ENCODE measurements at regions not wholly inside any gene's neighbourhood (a gene's known extent, or its start where the extent isn't known, plus 50 kb on each side); places are given as distances from the start of the nearest gene placed in this dataset.

DNA sequence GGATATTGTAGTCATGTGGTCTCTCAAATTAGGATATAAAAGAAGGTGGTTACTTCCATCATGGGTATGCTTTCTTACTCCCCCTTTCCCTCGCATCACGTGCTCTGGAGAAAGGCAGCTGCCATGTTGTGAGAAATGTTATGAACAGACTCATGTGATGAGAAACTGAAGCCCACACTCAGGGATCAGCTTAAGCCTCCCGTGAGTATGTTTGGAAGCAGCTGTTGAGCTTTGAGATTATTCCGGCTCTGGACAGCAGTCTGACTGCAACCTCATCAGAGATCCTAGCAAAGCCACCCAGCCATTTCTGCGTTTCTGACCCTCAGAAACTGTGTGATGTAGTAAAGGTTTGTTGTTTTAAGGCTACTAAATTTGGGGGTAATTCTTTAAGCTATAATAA, 700.1 kb downstream of the ADCYAP1 start:
- peaks cover 0 to 2% (median 0%) of the 10 kb centered on the region in 4 experiments for H3K4me1 ChIP-seq (ENCODE audit: control extremely low read depth in 1 of 4, control insufficient read depth in 4 of 4, insufficient read depth in 4 of 4, low read length in 3 of 4)
- CTCF ChIA-PET, result interaction anchor here (1.2 kb wide), 1 partner anchor 16 kb away, joined by 3 read pairs; no protein-coding TSS in a partner anchor
- WGBS (ENCODE audit: insufficient coverage), result 95% methylated on average over 2 of the region's 5 CpGs
- no peaks in the 10 kb centered on the region for H3K9me3 ChIP-seq (ENCODE audit: control extremely low read depth in 1 of 5, control insufficient read depth in 4 of 5, insufficient read depth in 2 of 5, low read depth in 1 of 5, low read length in 4 of 5)
- H3K4me3 ChIP-seq (ENCODE audit: control insufficient read depth in 1 of 7, extremely low read depth in 1 of 7, insufficient read depth in 4 of 7, low read depth in 2 of 7, low read length in 6 of 7), result no peak overlapping the region
- POLR2A ChIA-PET, result no interaction called here
- H3K27me3 ChIP-seq (replicated peaks in 2 of 5; ENCODE audit: control insufficient read depth in 4 of 5, insufficient read depth in 5 of 5, low read length in 4 of 5), result no peaks in the 10 kb centered on the region
- no peaks in the 10 kb centered on the region for H3K36me3 ChIP-seq (ENCODE audit: control insufficient read depth in 4 of 4, insufficient read depth in 4 of 4, low read length in 3 of 4)
- H3K27ac ChIP-seq (ENCODE audit: insufficient read depth in 1 of 2, low read depth in 1 of 2, low read length in 2 of 2, poor library complexity in 1 of 2, severe bottlenecking in 2 of 2), result no peak overlapping the region
- DNase-seq, result no peak

DNA sequence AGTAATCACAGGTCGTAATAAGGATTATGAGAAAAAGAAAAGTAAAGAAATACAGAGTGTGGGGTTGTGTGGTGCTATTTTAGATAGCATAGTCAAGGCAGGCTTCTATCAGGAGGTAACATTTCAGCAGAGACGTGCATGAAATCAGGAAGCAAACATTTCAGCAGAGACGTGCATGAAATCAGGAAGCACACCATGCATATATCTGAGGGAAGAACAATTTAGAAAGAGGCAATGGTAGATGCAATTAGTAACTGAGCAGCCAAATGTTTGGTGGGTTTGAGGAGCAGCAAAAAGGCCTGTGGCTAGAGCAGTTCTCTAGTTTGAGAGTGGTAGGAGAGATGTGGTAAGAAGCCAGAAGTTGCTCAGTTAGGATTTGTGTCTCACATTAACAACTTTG, 713.7 kb downstream of the ADCYAP1 start:
- Histone ChIP-seq H3K4me1 (ENCODE audit: control extremely low read depth in 1 of 4, control insufficient read depth in 4 of 4, insufficient read depth in 4 of 4, low read length in 3 of 4) (peaks cover 0 to 6% (median 0%) of the 10 kb centered on the region in 4 experiments), H3K27me3 (replicated peaks in 2 of 5; ENCODE audit: control insufficient read depth in 4 of 5, insufficient read depth in 5 of 5, low read length in 4 of 5) (no peaks in the 10 kb centered on the region), H3K9me3 (ENCODE audit: control extremely low read depth in 1 of 5, control insufficient read depth in 4 of 5, insufficient read depth in 2 of 5, low read depth in 1 of 5, low read length in 4 of 5) (no peaks in the 10 kb centered on the region), H3K27ac (ENCODE audit: insufficient read depth in 1 of 2, low read depth in 1 of 2, low read length in 2 of 2, poor library complexity in 1 of 2, severe bottlenecking in 2 of 2) (no peak overlapping the region), H3K4me3 (ENCODE audit: control insufficient read depth in 1 of 7, extremely low read depth in 1 of 7, insufficient read depth in 4 of 7, low read depth in 2 of 7, low read length in 6 of 7) (no peak overlapping the region), H3K36me3 (ENCODE audit: control insufficient read depth in 4 of 4, insufficient read depth in 4 of 4, low read length in 3 of 4) (no peaks in the 10 kb centered on the region)
- ChIA-PET CTCF (no interaction called here), POLR2A (no interaction called here)
- peak in 1 of 3 donors; percentile 6 for DNase-seq
- 0% methylated on average over 2 of the region's 3 CpGs for WGBS (ENCODE audit: insufficient coverage)

DNA sequence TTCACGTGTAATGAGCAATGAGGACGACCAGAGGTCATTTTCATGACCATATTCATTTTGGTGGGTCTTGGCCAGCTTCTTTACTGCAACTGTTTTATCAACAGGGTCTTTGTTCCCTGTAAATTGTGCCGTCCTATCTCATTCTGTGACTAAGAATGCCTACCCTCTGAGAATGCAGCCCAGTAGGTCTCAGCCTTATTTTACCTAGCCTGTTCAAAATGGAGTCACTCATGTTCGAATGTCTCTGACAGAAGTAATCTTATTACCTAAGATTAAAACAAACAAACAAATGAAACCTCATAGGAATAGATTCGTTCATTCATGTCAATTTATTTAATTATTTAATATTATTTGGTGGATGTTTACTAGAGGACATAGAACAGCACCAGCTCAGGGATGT, 714.8 kb downstream of the ADCYAP1 start:
- Histone ChIP-seq H3K27me3 (replicated peaks in 2 of 5; ENCODE audit: control insufficient read depth in 4 of 5, insufficient read depth in 5 of 5, low read length in 4 of 5) (no peaks in the 10 kb centered on the region), H3K4me3 (ENCODE audit: control insufficient read depth in 1 of 7, extremely low read depth in 1 of 7, insufficient read depth in 4 of 7, low read depth in 2 of 7, low read length in 6 of 7) (no peak overlapping the region), H3K27ac (ENCODE audit: insufficient read depth in 1 of 2, low read depth in 1 of 2, low read length in 2 of 2, poor library complexity in 1 of 2, severe bottlenecking in 2 of 2) (no peak overlapping the region), H3K9me3 (ENCODE audit: control extremely low read depth in 1 of 5, control insufficient read depth in 4 of 5, insufficient read depth in 2 of 5, low read depth in 1 of 5, low read length in 4 of 5) (no peaks in the 10 kb centered on the region), H3K4me1 (ENCODE audit: control extremely low read depth in 1 of 4, control insufficient read depth in 4 of 4, insufficient read depth in 4 of 4, low read length in 3 of 4) (peaks cover 0 to 6% (median 0%) of the 10 kb centered on the region in 4 experiments), H3K36me3 (ENCODE audit: control insufficient read depth in 4 of 4, insufficient read depth in 4 of 4, low read length in 3 of 4) (no peaks in the 10 kb centered on the region)
- no peak for DNase-seq
- ChIA-PET POLR2A (no interaction called here), CTCF (no interaction called here)
- WGBS (ENCODE audit: insufficient coverage), result 95% methylated on average over 4 of the region's 5 CpGs

DNA sequence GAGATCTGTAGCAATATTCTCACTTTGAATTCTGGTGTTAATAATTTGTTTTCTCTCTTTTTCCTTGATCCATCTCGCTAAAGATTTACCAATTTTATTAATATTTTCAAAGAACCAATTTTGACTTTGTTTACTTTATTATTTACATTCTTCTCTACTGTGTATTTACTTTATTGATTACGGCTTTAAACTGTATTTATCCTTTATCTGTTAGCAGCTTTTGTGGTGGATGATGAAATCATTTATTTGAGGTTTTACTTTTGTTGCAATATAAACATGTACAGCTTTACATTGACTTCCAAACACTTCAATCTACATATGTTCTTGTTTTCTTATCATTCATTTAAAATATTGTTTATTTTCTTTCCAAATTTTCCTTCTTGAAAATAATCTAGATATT, 719.9 kb downstream of the ADCYAP1 start:
- CTCF ChIA-PET, result no interaction called here
- no CpG with 5 or more reads among the region's 2 CpGs for WGBS (ENCODE audit: insufficient coverage)
- Histone ChIP-seq H3K36me3 (ENCODE audit: control insufficient read depth in 4 of 4, insufficient read depth in 4 of 4, low read length in 3 of 4) (no peaks in the 10 kb centered on the region), H3K27me3 (replicated peaks in 2 of 5; ENCODE audit: control insufficient read depth in 4 of 5, insufficient read depth in 5 of 5, low read length in 4 of 5) (no peaks in the 10 kb centered on the region), H3K4me1 (ENCODE audit: control extremely low read depth in 1 of 4, control insufficient read depth in 4 of 4, insufficient read depth in 4 of 4, low read length in 3 of 4) (peaks cover 0 to 4% (median 0%) of the 10 kb centered on the region in 4 experiments), H3K9me3 (ENCODE audit: control extremely low read depth in 1 of 5, control insufficient read depth in 4 of 5, insufficient read depth in 2 of 5, low read depth in 1 of 5, low read length in 4 of 5) (peaks cover 0 to 4% (median 0%) of the 10 kb centered on the region in 5 experiments), H3K27ac (ENCODE audit: insufficient read depth in 1 of 2, low read depth in 1 of 2, low read length in 2 of 2, poor library complexity in 1 of 2, severe bottlenecking in 2 of 2) (no peak overlapping the region), H3K4me3 (ENCODE audit: control insufficient read depth in 1 of 7, extremely low read depth in 1 of 7, insufficient read depth in 4 of 7, low read depth in 2 of 7, low read length in 6 of 7) (no peak overlapping the region)
- POLR2A ChIA-PET, result no interaction called here
- no peak for DNase-seq

DNA sequence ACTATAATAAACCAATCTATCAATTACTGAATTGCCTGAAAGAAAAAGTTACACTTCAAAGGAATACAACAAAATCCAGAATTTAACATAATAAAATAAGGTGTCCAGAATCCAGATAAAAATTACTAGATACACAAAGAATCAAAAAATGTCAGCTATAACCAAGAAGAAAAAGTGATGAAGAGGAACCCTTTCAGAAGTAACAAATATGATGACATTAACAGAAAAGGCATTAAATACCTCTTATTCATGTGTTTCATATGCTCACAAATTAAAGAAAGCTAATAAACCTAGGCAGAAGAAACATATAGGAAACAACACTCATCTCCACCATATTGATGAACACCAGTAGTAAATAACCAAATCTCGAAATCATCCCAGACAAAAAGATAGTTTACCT, 722.8 kb downstream of the ADCYAP1 start:
- POLR2A ChIA-PET, result no interaction called here
- DNase-seq, result no peak
- no peaks in the 10 kb centered on the region for H3K27me3 ChIP-seq (replicated peaks in 2 of 5; ENCODE audit: control insufficient read depth in 4 of 5, insufficient read depth in 5 of 5, low read length in 4 of 5)
- H3K4me3 ChIP-seq (ENCODE audit: control insufficient read depth in 1 of 7, extremely low read depth in 1 of 7, insufficient read depth in 4 of 7, low read depth in 2 of 7, low read length in 6 of 7), result no peak overlapping the region
- CTCF ChIA-PET, result no interaction called here
- peaks cover 0 to 2% (median 0%) of the 10 kb centered on the region in 4 experiments for H3K4me1 ChIP-seq (ENCODE audit: control extremely low read depth in 1 of 4, control insufficient read depth in 4 of 4, insufficient read depth in 4 of 4, low read length in 3 of 4)
- H3K36me3 ChIP-seq (ENCODE audit: control insufficient read depth in 4 of 4, insufficient read depth in 4 of 4, low read length in 3 of 4), result no peaks in the 10 kb centered on the region
- H3K9me3 ChIP-seq (ENCODE audit: control extremely low read depth in 1 of 5, control insufficient read depth in 4 of 5, insufficient read depth in 2 of 5, low read depth in 1 of 5, low read length in 4 of 5), result peaks cover 0 to 4% (median 0%) of the 10 kb centered on the region in 5 experiments
- no CpG with 5 or more reads among the region's 1 CpG for WGBS (ENCODE audit: insufficient coverage)
- H3K27ac ChIP-seq (ENCODE audit: insufficient read depth in 1 of 2, low read depth in 1 of 2, low read length in 2 of 2, poor library complexity in 1 of 2, severe bottlenecking in 2 of 2), result no peak overlapping the region

DNA sequence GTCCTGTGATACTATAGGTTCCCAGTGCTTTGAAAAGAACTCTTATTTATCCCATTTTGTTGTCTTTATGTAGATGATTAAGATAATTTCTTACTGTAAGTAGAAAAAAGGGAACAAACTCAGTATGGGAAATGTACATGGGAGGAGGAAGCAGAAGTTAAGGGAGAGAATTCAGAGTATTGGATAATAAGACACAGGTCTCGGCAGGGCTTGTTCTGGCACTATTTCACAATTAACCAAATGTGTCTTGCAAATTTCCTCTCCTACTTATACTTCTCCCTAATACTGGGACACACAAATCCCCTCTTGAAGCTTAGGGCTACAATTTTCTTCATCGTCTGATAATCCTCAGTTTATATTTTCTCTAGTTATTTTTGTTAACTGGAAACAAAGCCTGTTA, 744.0 kb downstream of the ADCYAP1 start:
- Histone ChIP-seq H3K27me3 (replicated peaks in 2 of 5; ENCODE audit: control insufficient read depth in 4 of 5, insufficient read depth in 5 of 5, low read length in 4 of 5) (no peaks in the 10 kb centered on the region), H3K36me3 (ENCODE audit: control insufficient read depth in 4 of 4, insufficient read depth in 4 of 4, low read length in 3 of 4) (no peaks in the 10 kb centered on the region), H3K4me1 (ENCODE audit: control extremely low read depth in 1 of 4, control insufficient read depth in 4 of 4, insufficient read depth in 4 of 4, low read length in 3 of 4) (peaks cover 0 to 16% (median 0%) of the 10 kb centered on the region in 4 experiments), H3K27ac (ENCODE audit: insufficient read depth in 1 of 2, low read depth in 1 of 2, low read length in 2 of 2, poor library complexity in 1 of 2, severe bottlenecking in 2 of 2) (no peak overlapping the region), H3K9me3 (ENCODE audit: control extremely low read depth in 1 of 5, control insufficient read depth in 4 of 5, insufficient read depth in 2 of 5, low read depth in 1 of 5, low read length in 4 of 5) (no peaks in the 10 kb centered on the region), H3K4me3 (ENCODE audit: control insufficient read depth in 1 of 7, extremely low read depth in 1 of 7, insufficient read depth in 4 of 7, low read depth in 2 of 7, low read length in 6 of 7) (no peak overlapping the region)
- peak in 2 of 3 donors; percentile 8 to 10 for DNase-seq
- no CpG with 5 or more reads among the region's 2 CpGs for WGBS (ENCODE audit: insufficient coverage)
- ChIA-PET POLR2A (no interaction called here), CTCF (no interaction called here)

DNA sequence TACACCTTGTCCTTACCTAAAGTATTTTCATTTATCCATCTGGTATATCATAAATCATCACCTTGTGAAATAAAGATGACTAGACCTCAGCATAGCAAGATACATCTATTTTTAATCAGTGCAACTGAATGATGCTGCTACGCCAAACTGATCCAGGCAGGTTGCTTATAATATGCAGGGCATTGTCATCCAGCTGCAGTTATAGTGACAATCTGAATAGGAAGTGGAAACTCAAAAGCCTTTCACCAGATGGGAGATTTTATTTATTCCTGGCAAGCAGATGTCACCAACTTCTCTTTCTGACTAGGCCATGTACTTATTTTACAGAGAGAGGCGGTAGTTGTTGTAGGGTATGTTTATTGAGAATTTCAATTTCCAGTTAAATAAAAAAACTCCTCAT, 747.3 kb downstream of the ADCYAP1 start:
- no peak overlapping the region for H3K4me3 ChIP-seq (ENCODE audit: control insufficient read depth in 1 of 7, extremely low read depth in 1 of 7, insufficient read depth in 4 of 7, low read depth in 2 of 7, low read length in 6 of 7)
- no peaks in the 10 kb centered on the region for H3K27me3 ChIP-seq (replicated peaks in 2 of 5; ENCODE audit: control insufficient read depth in 4 of 5, insufficient read depth in 5 of 5, low read length in 4 of 5)
- POLR2A ChIA-PET, result interaction anchor here (0.6 kb wide), 1 partner anchor 473 kb away, joined by 3 read pairs; no protein-coding TSS in a partner anchor
- CTCF ChIA-PET, result no interaction called here
- no peaks in the 10 kb centered on the region for H3K36me3 ChIP-seq (ENCODE audit: control insufficient read depth in 4 of 4, insufficient read depth in 4 of 4, low read length in 3 of 4)
- H3K9me3 ChIP-seq (ENCODE audit: control extremely low read depth in 1 of 5, control insufficient read depth in 4 of 5, insufficient read depth in 2 of 5, low read depth in 1 of 5, low read length in 4 of 5), result no peaks in the 10 kb centered on the region
- WGBS (ENCODE audit: insufficient coverage), result 50% methylated on average over 1 of the region's 2 CpGs
- no peak overlapping the region for H3K27ac ChIP-seq (ENCODE audit: insufficient read depth in 1 of 2, low read depth in 1 of 2, low read length in 2 of 2, poor library complexity in 1 of 2, severe bottlenecking in 2 of 2)
- peak in 2 of 3 donors; percentile 6 to 51 for DNase-seq
- peaks cover 0 to 16% (median 0%) of the 10 kb centered on the region in 4 experiments for H3K4me1 ChIP-seq (ENCODE audit: control extremely low read depth in 1 of 4, control insufficient read depth in 4 of 4, insufficient read depth in 4 of 4, low read length in 3 of 4)
